ENCODE measurements at regions not wholly inside any gene's neighbourhood (a gene's known extent, or its start where the extent isn't known, plus 50 kb on each side); places are given as distances from the start of the nearest gene placed in this dataset.

GRCh38 chr5:4845221-4845620 lies 294.9 kb upstream of the ADAMTS16 start:
- TF ChIP-seq POLR2AphosphoS5 (IDR thresholded peaks at IDR 0.05; ENCODE audit: low read depth, low read length) (no peak), REST (IDR thresholded peaks at IDR 0.05; ENCODE audit: insufficient read depth in 1 of 2, low read depth in 2 of 2, low read length in 2 of 2) (no peak), SIN3A (IDR thresholded peaks at IDR 0.05; ENCODE audit: borderline replicate concordance, insufficient read depth, low read length) (no peak), TAF1 (IDR thresholded peaks at IDR 0.05; ENCODE audit: borderline replicate concordance, insufficient read depth, low read length) (no peak)

All from PFSK-1 (cell line).